ENCODE measurements at regions not wholly inside any gene's neighbourhood (a gene's known extent, or its start where the extent isn't known, plus 50 kb on each side); places are given as distances from the start of the nearest gene placed in this dataset.
"Not testable (repeated sequence)": the region's sequence is repeated elsewhere in the genome, so short reads cannot be mapped to it uniquely, and the experiment has no call there.

DNA sequence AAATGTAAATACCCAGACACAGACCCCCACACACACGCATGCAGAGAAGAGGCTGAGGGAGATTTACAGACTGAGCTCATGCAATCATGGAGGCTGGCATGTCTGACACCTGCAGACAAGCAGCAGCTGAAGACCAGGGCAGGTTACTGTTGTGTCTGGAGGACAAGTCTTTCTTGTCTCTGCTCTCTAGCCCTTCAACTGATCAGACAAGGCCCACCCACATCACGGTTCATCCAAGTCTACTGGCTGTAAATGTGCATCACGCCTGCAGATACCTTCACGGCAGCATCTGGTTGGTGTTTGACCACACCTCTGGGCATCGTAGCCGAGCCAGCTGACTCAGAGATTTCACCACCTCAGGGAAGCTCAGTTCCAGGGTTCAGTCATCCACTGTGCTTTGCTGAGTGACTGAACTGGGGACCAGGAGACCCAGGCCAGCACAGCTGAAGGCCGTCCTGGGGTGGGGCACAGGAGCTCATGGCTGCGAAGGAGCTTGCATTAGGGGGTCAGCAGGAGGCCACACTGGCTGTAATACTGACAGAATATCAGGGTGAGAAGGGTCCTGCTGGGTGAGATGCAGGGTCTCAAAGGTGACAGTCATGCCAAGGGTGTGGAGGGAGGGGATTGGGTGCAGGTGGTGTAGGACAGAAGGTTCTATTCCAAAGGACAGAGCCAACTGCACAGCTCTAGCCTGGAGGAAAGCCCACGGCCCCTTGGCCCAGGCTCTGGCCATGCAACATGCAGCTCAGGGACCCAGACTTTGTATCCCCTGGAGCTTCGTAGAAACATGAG, 304.9 kb downstream of the BRD1 start:
- no peak for DNase-seq

- DNase-seq = no peak
Measured at GRCh38 chr22:49521787-49522224, 305.9 kb downstream of the BRD1 start.

DNA sequence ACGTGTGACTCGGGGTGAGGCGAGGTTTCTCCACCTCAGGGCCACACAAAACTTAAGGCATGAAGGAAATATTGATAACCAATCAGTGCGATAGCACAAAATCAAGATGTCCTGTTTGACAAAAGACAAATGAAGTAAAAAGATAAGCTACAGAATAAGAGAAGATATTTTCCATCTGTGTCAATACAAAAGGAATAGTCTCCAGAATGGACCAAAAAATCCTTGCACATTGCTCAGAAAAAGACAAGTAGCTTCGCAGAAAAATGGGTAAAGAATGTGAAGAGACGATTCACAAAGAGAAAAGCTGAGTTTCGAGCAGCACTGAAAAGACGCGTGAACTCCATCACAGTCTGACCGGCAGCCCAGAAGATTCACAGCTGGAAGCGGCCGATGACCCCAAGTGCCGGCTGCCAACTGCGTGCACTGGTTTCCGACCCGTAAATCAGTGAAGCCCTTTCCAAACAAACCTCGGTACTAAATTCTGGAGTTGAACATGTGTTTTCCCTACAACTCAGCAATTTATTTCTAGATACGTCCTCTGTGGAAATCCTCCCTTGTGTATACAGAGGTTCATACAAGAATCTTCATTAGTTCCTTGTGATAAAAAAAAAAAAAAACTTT, 308.4 kb downstream of the BRD1 start:
- no peak for DNase-seq

DNA sequence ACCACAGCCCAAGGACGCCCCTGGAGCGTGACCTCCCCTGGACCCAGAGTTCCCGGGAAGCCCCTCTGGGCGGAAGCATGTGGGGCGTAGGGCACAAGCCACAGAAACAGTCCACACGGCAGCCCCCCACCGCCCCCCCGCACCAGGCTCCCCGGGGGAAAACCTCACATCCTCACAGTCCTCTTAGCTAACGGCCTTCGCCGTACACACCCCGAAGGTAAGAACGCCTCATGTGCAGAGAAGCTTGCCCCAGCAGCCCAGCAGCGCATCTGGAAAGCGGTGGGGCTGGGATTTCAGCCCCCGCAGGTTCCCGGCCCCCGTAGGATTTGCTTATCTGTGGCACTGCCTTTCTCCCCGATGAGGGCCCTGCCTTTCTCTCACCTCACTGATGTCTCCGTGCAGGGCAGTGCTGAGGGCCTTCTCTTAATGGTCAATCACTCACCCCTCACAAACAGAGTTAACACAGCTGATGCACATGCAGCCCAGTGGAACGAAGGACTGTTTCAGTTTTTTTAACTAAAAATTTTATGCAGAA, 309.2 kb downstream of the BRD1 start:
- no peak for DNase-seq

DNA sequence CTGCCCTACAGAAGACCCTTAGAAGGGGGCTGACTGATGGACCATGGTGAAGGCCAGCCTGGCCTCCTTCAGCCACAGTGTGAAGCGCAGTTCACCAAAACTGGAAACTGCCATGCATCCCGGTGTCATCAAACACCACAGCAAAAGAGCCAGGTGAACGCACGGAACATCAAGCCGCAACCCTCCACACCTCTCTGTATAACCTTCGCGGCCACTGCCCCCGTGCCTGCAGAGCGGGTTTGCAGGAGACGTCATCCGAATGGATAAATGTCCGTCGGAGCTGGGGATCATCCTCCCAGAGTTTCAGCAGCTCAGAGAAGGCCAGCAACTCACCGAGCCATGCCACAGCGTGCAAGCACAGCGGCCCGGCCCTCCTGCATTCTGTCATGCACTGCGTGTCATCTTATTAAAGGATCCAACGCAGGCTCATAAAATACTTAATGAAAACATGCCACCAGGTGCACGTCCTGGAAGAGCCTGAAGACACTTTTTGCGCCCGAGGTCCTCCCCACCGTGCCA, 309.9 kb downstream of the BRD1 start:
- no peak for DNase-seq

GRCh38 chr22:49517211-49517610, 310.5 kb downstream of the BRD1 start:
- no peak for DNase-seq

DNA sequence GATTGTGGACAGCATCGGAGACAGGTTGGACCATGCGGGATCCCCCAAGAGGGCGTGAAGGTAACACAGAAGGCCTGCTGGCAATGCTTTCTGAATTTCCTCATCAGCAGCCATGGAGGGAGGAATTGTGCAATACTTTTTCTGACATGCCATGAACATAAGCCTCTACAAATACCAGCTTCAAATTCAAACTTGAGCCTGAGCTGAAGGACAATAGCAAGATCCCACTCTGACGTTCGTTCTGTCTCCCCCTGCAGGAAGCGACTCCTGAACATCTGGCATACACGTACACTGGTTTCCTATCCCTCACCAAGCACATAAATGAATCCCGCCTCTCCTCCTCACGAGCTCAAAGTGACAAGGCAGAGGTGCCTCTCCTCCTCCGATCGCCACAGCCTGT, 312.2 kb downstream of the BRD1 start:
- DNase-seq = no peak

GRCh38 chr22:49514641-49515040, 313.0 kb downstream of the BRD1 start:
- no peak for DNase-seq

DNA sequence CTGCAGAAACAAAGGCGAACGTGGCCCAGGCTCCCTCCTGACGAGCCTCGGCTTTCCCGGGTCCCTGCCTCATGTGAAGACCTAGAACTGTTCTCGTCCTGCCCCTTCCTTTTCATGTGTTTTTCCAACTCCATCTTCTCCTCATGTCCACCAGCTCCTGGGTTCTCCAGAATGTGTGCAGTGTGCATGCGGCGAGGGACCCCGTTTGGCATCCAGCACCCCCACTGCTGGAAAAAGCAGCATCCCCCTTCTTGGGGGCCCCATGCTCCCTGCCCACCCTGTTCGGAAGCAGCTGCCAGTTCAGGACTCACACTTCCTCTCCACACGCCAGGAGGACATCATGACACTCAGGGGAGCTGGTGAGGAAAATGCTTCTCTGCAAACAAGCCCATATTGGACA, 313.5 kb downstream of the BRD1 start:
- DNase-seq = no peak

- DNase-seq = no peak
Measured at GRCh38 chr22:49513358-49513851, 314.3 kb downstream of the BRD1 start.

DNA sequence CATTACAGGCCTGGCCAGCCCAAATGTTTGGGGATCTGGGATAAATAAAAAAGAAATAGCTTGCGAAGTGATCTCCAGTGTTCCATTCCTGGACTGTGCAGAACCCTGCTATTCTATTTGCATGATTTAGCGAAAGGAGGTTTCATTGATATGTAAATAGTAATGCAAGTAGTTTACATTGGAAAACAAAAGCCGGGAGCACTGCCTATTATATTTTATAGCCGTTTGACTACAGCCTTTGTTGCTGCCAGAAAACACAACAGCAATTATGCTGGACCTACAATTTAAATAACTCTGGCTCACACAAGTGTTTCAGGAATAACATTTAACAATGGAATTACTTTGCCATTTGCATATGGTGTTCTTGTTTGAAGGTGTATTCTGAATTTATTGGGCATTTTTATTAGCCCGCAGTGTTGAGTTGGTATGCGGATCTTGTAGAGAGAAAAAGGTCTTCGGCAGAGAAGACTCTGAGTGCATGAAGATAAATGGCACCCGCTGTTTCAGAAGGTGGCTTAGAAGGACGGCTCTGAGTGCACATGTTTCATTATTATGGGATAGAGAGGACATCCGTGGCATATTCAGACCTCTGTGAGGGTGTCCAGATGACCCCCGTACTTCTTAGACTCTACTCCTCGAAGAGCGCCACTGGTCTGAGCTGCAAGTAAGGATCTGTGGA, 315.0 kb downstream of the BRD1 start:
- DNase-seq = no peak

GRCh38 chr22:49511393-49512189, 316.1 kb downstream of the BRD1 start:
- DNase-seq = not testable (repeated sequence)

DNA sequence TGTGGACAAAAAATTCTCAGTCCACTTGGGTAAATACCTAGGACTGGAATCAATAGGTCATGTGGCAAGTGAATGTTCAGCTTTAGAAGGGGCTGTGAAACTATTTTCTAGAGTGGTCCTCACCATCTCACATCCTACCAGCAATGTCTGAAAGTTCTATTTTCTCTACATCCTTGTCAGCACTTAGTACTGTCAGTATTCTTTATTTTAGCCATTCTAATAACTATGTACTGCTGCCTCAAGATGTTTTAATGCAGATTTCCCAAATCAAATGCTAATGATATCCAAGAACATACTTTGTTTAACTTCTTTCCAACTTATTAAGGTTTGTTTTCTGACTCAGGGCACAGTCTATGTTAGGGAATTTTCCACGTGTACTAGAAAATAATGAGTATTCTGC, 317.0 kb downstream of the BRD1 start:
- no peak for DNase-seq

DNA sequence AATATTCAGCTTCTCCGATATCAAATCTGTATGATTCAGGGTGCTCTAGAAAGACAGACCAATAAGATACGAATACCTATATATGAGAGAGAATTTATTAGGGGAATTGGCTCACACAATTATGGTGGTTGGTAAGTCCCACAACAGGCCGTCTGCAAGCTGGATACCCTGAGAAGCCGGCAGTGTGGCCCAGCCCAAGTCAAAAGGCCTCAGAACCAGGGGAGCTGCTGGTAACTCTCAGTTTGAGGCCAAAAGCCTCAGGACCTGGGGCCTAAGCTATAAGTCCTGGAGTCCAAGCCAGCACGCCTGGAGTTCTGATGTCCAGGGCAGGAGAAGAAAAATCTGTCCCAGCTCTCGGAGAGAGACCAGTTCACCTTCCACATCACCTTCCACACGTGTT, 318.7 kb downstream of the BRD1 start:
- no peak for DNase-seq

GRCh38 chr22:49508561-49508960, 319.1 kb downstream of the BRD1 start:
- DNase-seq = no peak

DNA sequence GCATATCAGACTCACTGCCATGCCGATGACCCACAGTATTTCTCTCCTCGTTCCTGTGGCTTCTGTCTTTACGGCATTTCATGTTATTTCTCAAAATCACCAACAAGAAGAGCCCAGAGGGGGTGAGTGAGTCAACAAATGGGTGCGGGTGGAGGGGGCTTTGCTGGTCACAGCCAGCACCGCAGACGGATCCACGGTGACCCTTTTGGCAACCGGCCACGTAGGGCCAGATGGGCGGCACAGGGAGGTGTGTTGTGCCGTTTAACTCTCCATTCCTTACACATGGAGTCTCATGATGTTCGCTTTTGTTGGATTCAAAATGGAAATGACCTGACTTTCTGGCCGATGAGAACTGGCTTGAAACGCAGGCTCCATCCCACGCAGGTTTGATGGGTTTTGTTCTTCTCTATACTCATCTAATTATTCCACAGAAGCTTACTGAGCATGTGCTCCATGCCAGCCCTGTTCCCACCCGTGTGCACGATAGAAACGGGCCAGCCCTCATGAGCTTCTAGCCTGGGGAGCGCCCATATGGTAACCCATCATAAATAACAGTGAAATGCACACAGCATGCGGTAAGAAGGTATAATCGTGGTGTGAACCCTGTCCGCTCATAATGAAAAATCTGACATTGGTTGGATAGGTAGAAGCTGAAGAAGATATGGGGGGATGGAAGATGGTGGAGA, 319.9 kb downstream of the BRD1 start:
- DNase-seq = no peak

DNA sequence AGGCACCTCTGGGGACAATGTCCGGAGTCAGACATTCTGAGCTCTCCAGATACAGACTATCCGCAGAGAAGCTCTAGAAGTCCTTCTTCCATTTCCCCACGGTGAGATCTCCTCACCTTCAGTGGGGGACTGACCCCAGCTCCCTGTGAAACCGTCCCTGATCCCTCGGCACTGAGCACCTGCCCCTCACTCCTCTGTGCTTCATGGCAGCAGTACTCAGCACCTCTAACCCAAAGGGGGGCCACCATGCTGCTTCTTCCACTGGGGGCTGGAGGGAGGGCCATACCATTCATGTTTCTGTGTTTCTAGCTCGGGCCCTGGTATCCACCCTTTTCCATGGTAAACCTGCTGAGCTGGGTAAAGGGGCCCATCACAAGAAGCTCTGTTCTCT, 321.7 kb downstream of the BRD1 start:
- DNase-seq = no peak

DNA sequence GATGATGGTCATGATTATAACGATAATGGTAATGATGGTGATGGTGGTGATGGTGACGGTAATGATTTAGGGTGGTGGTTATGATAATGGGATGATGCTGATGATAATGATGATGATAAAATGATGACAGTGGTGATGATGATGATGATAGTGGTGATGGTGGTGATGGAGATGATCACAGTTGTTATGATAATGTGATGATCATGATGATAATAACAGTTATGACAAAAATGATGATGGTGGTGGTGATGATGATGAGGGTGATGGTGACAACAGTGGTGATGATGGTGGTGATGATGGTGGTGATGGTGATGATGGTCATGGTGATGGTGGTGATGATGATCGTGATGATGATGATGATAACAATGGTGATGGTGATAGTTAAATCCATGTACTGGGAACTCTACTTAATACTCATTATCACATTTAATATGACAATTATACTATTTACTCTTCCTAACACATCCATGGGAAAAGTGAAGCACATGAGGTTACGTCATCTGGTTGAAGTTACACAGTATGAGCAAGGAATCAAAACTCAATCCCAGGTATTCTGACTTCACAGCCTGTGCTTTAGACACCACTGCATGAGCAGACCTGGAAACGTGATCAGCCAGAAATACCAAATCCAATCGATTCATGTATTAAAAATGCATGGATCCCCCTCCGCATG, 322.2 kb downstream of the BRD1 start:
- no peak for DNase-seq

DNA sequence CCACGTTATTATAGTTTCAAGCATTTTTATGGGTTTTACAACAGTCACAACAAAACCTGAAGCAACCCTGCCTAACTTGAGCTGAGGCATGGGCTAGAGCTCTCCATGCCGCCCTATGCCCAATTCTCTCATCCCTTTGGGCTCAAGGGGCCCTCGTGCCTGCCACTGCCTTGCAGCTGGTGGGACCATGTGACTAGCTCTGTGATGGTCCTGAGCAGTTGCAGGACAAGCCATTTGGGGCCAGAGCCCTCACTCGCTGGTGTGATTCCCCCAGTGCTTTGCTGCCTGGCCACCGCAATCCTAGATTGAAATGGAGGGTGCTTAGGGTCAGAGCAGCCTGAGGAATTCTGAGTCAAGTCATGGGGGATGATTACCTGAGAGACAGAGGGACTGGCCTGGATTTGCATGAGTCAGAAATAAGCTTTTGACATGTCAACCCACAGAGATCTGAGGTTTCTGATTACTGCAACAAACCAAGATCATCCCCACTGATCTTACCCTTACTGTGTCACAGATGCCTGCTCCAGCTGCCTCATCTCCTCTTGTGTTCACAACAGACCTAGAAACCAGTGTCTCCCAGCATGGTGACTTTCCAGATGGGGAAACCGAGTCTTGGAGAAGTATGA, 323.7 kb downstream of the BRD1 start:
- no peak for DNase-seq

GRCh38 chr22:49503321-49503720, 324.4 kb downstream of the BRD1 start:
- no peak for DNase-seq

Data from activated T-cell treated with anti-CD3 and anti-CD28 coated beads, Interleukin-2, amount 50 U/mL, for 48 hours (primary cell).